ENCODE measurements at regions not wholly inside any gene's neighbourhood (a gene's known extent, or its start where the extent isn't known, plus 50 kb on each side); places are given as distances from the start of the nearest gene placed in this dataset.

GRCh38 chr12:126636821-126637220 lies 1571.6 kb downstream of the AACS start:
- H3K9me3 ChIP-seq (ENCODE audit: low read length): no peaks in the 10 kb centered on the region
- H3K4me2 ChIP-seq (ENCODE audit: low read length): no peak overlapping the region
- H3K27me3 ChIP-seq (ENCODE audit: low read length): peaks cover 29% of the 10 kb centered on the region
- H3K4me1 ChIP-seq (ENCODE audit: insufficient read depth, low read length): no peaks in the 10 kb centered on the region
- no peak overlapping the region for H3K4me3 ChIP-seq (ENCODE audit: low read length)
- H3F3A ChIP-seq (ENCODE audit: low read length, unreplicated experiment): no peaks in the 10 kb centered on the region
- no peak overlapping the region for H3K9ac ChIP-seq (ENCODE audit: low read length)
- H3K27ac ChIP-seq (ENCODE audit: low read length): no peak overlapping the region
- H4K20me1 ChIP-seq (ENCODE audit: low read length): no peaks in the 10 kb centered on the region
- ATAC-seq: no peak
- H3K79me2 ChIP-seq (ENCODE audit: low read length): no peaks in the 10 kb centered on the region
- DNase-seq: no peak
- POLR2A ChIA-PET (ENCODE audit: unreplicated experiment): interaction anchor here (0.7 kb wide), 1 partner anchor 1111 kb away, joined by 3 read pairs; no protein-coding TSS in a partner anchor
- no peaks in the 10 kb centered on the region for H3K36me3 ChIP-seq (ENCODE audit: low read depth, low read length)
- no peak for TF ChIP-seq EZH2phosphoT487 (IDR thresholded peaks at IDR 0.05; ENCODE audit: borderline replicate concordance, low read length)
- no peak for TF ChIP-seq EZH2 (IDR thresholded peaks at IDR 0.05; ENCODE audit: low read length, unreplicated experiment)
- no peak for TF ChIP-seq CTCF (conservative IDR thresholded peaks at IDR 0.05; ENCODE audit: low read depth, low read length)
- intact Hi-C loops (cut with micrococcal nuclease): no loop called here
- H2AFZ ChIP-seq (ENCODE audit: low read length): no peak overlapping the region
- CTCF ChIA-PET: no interaction called here
- no peaks in the 10 kb centered on the region for H3K9me2 ChIP-seq (replicated peaks; ENCODE audit: low read length)
- no TSS peak for BruUV-seq (replicated peaks)

GRCh38 chr12:126644236-126645020 lies 1579.2 kb downstream of the AACS start:
- TF ChIP-seq EZH2 (IDR thresholded peaks at IDR 0.05; ENCODE audit: low read length, unreplicated experiment) (no peak), EZH2phosphoT487 (IDR thresholded peaks at IDR 0.05; ENCODE audit: borderline replicate concordance, low read length) (no peak), CTCF (conservative IDR thresholded peaks at IDR 0.05; ENCODE audit: low read depth, low read length) (no peak)

GRCh38 chr12:126648074-126648473 lies 1582.8 kb downstream of the AACS start:
- no peak for ATAC-seq
- ChIA-PET CTCF (no interaction called here), POLR2A (ENCODE audit: unreplicated experiment) (no interaction called here)
- H2AFZ ChIP-seq (ENCODE audit: low read length): no peak overlapping the region
- H3K27ac ChIP-seq (ENCODE audit: low read length): no peak overlapping the region
- TF ChIP-seq EZH2phosphoT487 (IDR thresholded peaks at IDR 0.05; ENCODE audit: borderline replicate concordance, low read length) (no peak), CTCF (conservative IDR thresholded peaks at IDR 0.05; ENCODE audit: low read depth, low read length) (no peak), EZH2 (IDR thresholded peaks at IDR 0.05; ENCODE audit: low read length, unreplicated experiment) (no peak)
- BruUV-seq (replicated peaks): no TSS peak
- H3K4me2 ChIP-seq (ENCODE audit: low read length): no peak overlapping the region
- intact Hi-C loops (cut with micrococcal nuclease): no loop called here
- H3K27me3 ChIP-seq (ENCODE audit: low read length): peaks cover 35% of the 10 kb centered on the region
- no peaks in the 10 kb centered on the region for H3F3A ChIP-seq (ENCODE audit: low read length, unreplicated experiment)
- H3K9ac ChIP-seq (ENCODE audit: low read length): no peak overlapping the region
- no peaks in the 10 kb centered on the region for H3K79me2 ChIP-seq (ENCODE audit: low read length)
- no peaks in the 10 kb centered on the region for H3K9me2 ChIP-seq (replicated peaks; ENCODE audit: low read length)
- no peak overlapping the region for H3K4me3 ChIP-seq (ENCODE audit: low read length)
- 0 out of 2 replicates have a peak, but pooled peaks cover 7% of the 10 kb centered on the region for H3K9me3 ChIP-seq (ENCODE audit: low read length)
- H3K4me1 ChIP-seq (ENCODE audit: insufficient read depth, low read length): no peaks in the 10 kb centered on the region
- no peaks in the 10 kb centered on the region for H3K36me3 ChIP-seq (ENCODE audit: low read depth, low read length)
- no peak for DNase-seq
- no peaks in the 10 kb centered on the region for H4K20me1 ChIP-seq (ENCODE audit: low read length)

More at GRCh38 chr12:126644236-126645020, 1579.2 kb downstream of the AACS start:
- H3K9me3 ChIP-seq (ENCODE audit: low read length): 0 out of 2 replicates have a peak, but pooled peaks cover 7% of the 10 kb centered on the region
- no TSS peak for BruUV-seq (replicated peaks)
- H4K20me1 ChIP-seq (ENCODE audit: low read length): no peaks in the 10 kb centered on the region
- no peaks in the 10 kb centered on the region for H3K36me3 ChIP-seq (ENCODE audit: low read depth, low read length)
- H3K4me3 ChIP-seq (ENCODE audit: low read length): no peak overlapping the region
- ChIA-PET POLR2A (ENCODE audit: unreplicated experiment) (no interaction called here), CTCF (no interaction called here)
- H3K9ac ChIP-seq (ENCODE audit: low read length): no peak overlapping the region
- peaks cover 14% of the 10 kb centered on the region for H3K27me3 ChIP-seq (ENCODE audit: low read length)
- H3K4me2 ChIP-seq (ENCODE audit: low read length): no peak overlapping the region
- ATAC-seq (no peak), DNase-seq (no peak)
- no peaks in the 10 kb centered on the region for H3F3A ChIP-seq (ENCODE audit: low read length, unreplicated experiment)
- H2AFZ ChIP-seq (ENCODE audit: low read length): no peak overlapping the region
- no peaks in the 10 kb centered on the region for H3K4me1 ChIP-seq (ENCODE audit: insufficient read depth, low read length)
- H3K27ac ChIP-seq (ENCODE audit: low read length): no peak overlapping the region
- H3K79me2 ChIP-seq (ENCODE audit: low read length): no peaks in the 10 kb centered on the region
- intact Hi-C loops (cut with micrococcal nuclease): no loop called here
- no peaks in the 10 kb centered on the region for H3K9me2 ChIP-seq (replicated peaks; ENCODE audit: low read length)

Data from PC-3 (cell line).